HG03378 (cell line): ENCODE measurements at regions not wholly inside any gene's neighbourhood (a gene's known extent, or its start where the extent isn't known, plus 50 kb on each side); places are given as distances from the start of the nearest gene placed in this dataset.
"Not testable (repeated sequence)": the region's sequence is repeated elsewhere in the genome, so short reads cannot be mapped to it uniquely, and the experiment has no call there.

Experiments used
- ATAC-seq: cut with Tn5 transposase; IDR thresholded peaks from one replicate; pipeline ENCODE4 v1.9.1; 2021; ENCODE audit warnings: mild to moderate bottlenecking, moderate library complexity; ENCODE audit not compliant: unreplicated experiment

DNA sequence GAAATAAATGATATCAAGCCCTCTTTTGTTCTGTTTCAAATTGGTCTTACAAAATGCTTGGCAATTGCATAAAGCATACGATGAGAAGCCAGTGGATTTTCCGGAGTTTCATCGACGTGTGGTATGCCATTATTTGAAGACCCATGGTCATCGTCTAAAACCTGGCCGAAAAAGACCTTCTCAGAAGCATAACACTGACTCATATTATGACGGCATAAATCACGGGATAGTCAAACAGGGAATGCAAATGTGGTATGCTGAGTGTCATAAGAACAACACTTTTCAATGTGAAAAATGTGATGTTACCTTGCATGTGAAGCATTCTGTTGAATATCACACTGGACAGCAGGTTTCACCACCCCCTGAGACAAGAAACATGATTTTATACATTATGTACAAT lies 695.2 kb downstream of the GRXCR1 start:
- ATAC-seq, result no peak

DNA sequence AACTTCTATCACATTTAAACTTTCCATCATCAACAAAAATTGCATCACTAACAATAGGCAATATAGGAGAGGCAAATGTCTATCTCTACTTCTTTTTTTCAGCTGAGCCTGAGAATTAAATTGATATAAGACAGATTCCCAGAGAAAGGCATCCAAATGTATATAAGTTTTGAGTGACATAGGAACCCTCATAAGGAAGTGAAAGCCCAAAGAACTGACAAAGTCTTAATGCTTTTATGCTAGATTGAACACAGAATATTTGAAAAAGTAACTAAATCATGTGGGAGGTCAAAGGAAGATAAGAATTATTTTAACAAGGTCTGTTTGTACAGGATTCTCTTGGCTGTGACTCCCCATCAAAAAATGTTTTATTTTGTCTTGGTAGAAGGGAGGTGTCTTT lies 714.9 kb downstream of the GRXCR1 start:
- ATAC-seq, result no peak

DNA sequence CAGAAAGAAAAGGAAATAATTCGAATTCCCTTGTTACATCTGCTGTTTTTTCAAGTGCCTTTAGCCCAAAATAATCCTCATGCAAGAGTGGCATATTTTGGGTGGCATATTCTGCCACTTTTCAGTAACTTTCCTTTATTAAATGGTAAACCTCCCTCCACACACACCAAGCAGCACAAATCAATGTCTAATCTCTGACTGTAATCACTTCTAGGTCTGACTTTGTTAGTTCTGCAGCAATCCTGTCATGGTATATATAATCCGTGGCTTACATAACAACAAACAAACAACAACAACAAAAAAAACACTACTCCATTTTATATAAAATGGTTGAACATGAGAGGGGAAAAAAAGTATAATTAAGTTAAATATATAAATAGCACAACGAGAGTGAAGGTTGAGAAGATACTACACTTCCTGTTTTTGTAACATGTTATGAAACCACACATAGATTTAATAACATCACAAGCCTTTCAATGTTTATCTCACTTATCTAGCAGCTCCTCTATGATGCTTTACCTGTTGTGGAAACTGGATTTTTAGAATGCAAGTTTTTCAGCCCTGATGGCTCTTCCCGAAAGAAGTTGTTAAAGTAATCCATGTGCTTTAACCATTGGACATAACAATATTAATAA lies 715.4 kb downstream of the GRXCR1 start:
- ATAC-seq, result peak; percentile 72

DNA sequence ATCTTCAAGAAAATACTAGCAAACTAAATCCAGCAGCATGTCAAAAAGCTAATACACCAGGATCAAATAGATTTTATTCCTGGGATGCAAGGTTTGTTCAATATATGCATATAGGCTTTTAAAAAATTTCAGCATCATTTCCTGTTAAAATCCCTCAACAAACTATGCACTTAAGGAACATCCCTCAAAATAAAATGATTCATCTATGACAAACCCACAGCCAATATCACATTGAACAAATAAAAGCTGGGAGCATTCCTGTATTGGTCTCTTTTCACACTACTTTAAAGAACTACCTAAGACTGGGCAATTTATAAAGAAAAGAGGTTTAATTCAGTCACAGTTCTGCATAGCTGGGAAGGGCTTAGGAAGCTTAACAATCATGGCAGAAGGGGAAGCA lies 726.7 kb downstream of the GRXCR1 start:
- no peak for ATAC-seq

DNA sequence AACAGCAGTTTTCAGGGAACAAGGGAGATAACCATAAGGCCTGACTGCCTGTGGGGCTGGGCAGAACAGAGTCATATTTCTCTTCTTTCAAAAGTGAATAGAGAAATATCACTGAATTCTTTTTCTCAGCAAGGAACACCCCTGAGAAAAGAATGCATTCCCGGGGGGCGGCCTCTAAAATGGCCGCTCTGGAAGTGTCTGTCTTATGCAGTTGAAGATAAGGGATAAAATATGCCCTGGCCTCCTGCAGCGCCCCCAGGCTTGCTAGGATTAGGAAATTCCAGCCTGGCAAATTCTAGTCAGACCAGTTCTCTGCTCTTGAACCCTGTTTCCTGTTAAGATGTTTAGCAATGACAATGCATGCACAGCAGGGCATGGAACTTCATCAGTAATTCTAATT lies 745.4 kb downstream of the GRXCR1 start:
- not testable (repeated sequence) for ATAC-seq

DNA sequence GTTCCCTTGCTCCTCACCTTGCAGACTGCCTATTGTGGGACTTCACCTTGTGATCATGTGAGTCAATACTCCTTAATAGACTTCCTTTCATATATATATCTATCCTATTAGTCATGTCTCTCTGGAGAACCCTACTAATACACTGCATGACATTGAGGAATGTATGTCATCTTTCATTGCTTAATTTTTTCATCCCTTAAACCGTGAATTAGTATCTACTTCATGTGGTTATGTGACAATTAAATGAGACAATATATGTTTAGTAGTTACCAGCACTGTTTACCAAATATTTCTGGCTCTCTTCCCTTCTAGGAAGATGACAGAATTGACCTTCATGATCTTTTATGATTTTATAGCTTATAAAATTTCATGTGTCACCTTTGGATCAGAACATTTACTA lies 759.5 kb downstream of the GRXCR1 start:
- no peak for ATAC-seq

DNA sequence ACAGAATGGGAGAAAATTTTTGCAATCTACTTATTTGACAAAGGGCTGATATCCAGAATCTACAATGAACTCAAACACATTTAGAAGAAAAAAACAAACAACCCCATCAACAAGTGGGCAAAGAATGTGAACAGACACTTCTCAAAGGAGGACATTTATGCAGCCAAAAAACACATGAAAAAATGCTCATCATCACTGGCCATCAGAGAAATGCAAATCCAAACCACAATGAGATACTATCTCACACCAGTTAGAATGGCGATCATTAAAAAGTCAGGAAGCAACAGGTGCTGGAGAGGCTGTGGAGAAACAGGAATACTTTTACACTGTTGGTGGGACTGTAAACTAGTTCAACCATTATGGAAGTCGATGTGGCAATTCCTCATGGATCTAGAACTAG lies 767.0 kb downstream of the GRXCR1 start:
- not testable (repeated sequence) for ATAC-seq

DNA sequence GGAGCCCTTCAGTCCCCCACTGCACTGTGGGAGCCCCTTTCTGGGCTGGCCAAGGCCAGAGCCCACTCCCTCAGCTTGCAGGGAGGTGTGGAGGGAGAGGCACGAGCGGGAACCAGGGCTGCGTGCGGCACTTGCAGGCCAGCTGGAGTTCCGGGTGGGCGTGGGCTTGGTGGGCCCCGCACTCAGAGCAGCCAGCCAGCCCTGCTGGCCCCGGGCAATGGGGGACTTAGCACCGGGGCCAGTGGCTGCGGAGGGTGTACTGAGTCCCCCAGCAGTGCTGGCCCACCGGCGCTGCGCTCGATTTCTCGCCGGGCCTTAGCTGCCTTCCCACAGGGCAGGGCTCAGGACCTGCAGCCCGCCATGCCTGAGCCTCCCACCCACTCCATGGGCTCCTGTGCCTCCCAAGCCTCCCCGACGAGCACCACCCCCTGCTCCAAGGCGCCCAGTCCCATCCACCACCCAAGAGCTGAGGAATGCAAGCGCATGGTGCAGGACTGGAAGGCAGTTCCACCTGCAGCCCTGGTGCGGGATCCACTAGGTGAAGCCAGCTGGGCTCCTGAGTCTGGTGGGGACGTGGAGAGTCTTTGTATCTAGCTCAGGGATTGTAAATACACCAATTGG lies 776.2 kb downstream of the KCTD8 start:
- not testable (repeated sequence) for ATAC-seq

DNA sequence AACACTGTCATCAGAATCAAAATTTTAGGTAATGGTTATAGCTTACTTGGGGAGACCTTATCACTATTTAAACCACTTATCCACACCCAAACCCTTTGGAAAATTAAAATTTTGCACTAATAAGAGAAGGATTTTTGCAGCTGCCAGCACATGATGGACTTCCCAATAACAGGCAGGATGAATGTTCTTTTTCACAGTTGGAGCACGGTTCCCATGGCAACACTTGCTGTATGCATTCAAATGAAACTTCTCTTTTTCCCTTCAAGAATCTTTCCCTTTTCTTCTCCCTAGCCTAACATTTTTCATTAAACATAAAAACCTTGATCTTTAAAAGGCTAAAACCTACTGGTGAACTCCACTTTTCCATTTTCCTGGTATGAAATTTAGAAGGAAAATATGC lies 768.2 kb downstream of the KCTD8 start:
- ATAC-seq, result no peak

DNA sequence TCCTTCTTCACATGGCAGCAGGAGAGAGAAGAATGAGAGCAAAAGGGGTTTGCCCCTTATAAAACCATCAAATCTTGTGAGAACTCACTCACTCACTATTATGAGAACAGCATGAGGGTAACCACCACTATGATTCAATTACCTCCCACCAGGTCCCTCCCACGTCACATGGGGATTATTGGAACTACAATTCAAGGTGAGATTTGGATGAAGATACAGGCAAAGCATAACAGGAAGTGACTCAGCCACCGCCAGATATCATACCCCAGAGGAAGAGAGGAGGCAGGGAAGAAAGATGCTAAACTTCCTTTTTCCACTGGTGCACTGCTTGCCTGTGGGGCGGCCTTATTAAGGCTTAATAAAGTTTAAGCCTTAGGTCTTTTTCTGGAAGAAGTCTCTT lies 766.1 kb downstream of the KCTD8 start:
- ATAC-seq, result no peak

DNA sequence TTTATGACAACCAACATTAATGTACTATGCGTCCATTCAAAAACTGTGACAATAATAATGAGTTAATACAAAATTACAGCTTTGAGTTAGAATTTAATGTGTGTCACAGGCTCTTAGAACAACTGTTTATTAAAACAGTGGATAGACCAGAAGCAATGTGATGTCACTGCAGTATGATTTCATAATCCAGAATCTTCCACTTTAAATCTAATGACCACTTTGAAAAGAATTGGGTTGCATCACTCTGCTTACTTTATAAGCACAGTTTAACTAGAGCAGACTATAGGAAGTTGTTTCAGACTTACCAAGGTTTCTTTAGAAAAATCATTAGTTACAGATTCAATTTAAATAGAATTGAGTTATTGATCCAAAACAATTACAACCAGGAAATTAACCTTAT lies 758.5 kb downstream of the KCTD8 start:
- ATAC-seq, result no peak

DNA sequence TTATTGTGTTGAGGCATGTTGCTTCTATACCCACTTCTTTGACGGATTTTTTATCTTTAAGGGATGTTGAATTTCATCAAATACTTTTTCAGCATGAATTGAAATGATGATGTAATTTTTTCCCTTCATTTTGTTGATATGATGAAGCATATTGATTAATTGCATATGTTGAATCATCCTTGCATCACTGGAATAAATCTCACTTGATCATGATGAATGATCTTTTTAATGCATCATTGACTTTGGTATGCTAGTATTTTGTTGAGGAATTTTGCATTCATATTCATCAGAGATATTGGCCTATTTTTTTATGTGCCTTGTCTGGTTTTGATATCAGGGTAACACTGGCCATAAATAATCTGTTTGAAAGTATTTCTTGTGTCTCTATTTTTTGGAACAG lies 754.7 kb downstream of the KCTD8 start:
- ATAC-seq, result no peak

DNA sequence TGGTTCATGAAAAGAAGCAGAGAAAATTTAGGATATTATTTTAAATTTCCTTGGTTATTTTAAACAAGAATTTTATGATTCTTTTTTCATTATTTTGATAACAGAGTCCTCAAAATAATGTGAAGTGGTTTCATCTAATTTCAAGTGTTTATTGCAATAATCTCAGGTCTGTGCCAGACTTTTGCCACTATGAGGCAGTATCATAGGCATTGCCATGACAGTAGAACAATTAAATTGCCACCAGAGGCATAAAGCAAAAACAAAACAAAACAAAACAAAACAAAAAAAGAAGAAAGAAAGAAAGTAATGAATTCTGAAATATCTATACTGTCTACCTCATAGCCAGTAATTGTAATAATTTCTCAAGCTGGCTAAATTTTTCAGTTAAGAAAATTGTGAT lies 739.2 kb downstream of the KCTD8 start:
- ATAC-seq, result no peak

DNA sequence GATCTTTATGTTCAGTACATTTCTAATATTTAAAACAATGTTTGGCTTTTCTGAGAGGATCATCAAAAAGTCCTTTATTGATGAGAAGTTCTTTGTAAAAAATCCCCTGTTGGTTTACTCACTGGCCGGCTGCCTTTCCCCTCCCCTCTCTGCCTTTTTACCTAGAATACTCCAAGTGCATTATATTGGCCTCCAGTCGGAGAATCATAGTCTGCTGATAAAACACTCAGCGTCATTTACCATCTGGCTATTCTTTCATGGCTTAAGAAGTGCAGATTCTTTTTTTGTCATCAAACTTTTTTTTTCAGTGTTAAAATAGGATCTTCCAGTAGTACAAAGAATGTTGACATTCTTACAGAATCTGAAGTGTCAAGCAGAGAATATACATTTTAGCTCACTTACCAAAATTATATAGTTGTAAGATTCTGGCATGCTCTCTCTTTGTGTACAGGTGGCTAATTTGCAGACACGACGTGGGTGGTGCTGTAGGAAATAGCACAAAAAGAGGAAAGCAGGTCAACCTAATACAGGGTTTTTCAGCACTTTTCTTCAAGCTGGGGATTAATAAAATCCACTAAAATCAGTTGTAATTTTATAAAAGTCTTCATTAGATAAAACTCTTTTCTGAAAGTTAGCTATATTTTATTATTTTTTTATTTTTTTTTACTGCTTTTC lies 731.8 kb downstream of the KCTD8 start:
- no peak for ATAC-seq

DNA sequence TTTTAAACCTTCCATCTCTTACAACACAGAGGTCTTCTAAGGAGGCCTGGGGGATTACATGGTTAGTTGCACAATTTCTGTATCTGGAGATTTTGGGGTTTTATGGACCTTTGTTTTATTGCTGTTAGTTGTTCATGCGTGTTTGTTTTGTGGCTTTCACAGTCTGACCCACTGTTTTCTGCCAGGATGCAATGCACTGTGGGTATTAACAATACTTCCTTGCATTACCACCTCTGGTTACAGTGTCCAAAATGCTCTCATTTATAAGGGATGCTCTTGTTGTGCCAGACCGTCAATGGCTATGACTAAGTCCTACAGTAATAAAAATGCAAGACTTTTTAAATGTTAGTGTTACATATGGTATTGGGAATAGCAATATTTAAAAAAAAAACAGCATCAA lies 730.2 kb downstream of the KCTD8 start:
- no peak for ATAC-seq

DNA sequence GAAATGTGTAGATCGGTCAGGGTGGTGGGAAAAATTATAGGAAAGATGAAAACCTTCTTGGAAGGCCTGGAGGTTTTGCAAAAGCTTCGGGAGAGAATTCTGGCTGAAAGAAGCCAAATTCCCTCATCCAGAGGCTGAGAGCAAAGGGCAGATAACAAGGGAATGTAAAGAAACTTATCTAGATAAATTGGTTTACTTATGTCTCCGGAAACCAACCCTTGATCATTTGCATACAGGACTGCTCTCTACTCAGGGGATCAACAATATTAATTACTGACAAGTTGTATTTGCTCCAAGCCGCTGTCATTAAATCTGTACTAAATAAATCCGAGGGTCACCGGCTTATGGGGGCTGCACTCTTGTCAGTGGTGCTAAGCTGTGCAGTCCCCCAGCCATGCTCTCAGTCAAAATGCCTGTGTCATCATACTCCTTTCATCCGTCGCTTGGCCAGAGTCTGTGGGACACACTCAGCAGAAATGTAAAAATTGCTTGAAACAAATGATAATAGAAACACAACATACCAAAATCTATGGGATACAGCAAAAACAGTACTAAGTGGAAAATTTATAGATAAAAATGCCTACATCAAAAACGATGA lies 715.7 kb downstream of the KCTD8 start:
- ATAC-seq, result no peak

DNA sequence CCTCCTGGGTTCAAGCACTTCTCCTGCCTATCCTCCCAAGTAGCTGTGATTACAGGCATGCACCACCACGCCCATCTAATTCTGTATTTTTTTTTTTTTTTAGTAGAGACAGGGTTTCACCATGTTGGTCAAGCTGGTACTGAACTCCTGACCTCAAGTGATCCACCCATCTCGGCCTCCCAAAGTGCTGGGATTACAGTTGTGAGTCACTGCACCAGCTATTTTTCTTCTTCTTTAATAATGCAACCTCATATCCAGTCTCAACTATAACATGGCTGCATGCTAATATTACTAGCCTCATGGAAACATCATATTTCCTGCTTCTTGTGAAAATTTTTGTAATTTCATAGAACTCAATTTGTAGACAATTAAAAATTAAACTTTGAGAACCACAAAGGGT lies 706.5 kb downstream of the KCTD8 start:
- no peak for ATAC-seq

DNA sequence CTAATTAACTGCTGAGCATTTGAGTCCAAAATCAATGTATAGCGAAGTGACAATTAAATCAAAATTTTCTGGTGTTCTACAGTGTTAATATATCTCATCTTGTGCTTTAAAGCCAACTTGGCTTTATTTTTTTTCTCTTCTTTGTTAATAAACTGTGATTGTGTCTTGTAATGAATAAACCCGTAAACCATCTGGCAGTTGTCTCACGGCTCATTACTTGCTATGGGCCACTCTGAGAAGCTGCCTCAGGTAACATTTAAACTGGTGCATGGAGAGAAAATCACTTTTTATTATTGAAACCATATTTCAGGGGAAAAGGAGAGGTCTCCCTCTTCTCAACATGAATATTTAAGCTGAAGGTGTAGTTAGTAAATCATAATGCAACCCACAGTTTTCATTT lies 694.0 kb downstream of the KCTD8 start:
- no peak for ATAC-seq

DNA sequence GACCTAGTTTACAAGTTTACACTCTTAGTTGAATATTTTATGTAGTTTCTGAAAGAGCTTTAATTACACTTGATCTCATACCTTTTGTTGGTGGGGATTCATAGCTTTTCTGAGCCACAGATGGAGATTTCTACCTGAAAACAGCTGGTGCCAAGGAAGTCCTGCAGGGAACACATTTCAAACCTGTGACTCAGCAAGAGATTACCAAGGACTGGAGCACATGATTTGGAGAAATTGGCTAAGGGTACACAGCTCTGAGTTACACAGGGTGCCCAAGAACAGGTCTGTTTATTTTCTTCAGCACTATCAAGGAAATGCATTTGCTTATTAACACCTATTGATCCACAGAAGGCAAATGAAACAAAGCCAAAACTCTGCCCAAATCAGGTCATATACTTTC lies 691.5 kb downstream of the KCTD8 start:
- no peak for ATAC-seq

DNA sequence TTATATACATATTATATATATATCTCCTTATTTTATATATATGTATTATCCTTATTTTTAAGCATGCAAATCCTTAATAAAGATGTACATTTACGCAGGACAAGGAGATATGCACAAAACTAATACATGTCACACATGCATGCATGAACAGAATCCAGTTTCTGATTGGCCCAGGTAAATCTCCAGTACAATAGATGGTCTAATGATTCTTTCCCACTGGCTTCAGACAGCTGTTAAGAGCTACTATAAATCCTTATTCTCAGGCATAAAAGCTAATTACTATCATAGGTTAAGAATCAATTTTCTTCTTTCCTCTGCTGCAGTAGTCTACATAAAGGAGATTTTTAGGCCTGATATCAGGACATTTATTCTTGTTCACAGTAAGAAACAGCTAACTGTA lies 689.8 kb downstream of the KCTD8 start:
- no peak for ATAC-seq

DNA sequence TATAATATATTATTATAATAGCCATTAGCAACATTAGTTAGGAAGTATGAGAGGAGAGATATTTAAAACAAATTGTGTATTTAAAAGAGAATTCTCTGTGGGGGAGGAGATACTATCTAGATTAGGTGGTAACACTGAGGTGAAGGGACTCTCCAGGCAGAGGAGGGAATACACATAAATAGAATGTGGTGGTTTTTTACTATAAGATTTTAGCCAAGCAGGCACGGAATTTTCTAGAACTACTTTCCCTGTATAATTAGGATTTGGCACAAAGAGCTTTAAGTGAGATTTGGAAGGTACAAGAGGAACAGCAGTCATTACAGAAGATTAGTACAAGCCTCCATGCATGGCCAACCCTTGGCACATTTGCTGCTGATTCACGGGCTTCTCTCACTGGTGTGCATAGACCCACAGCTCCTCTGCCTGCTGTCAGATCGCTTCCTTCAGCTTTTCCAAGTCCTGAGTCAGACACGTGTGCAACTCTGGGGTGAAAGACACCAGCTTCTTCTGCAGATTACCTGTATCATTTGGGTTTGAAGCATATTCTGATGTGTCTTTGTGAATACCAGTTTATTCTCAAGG lies 685.5 kb downstream of the KCTD8 start:
- peak; percentile 59 for ATAC-seq

DNA sequence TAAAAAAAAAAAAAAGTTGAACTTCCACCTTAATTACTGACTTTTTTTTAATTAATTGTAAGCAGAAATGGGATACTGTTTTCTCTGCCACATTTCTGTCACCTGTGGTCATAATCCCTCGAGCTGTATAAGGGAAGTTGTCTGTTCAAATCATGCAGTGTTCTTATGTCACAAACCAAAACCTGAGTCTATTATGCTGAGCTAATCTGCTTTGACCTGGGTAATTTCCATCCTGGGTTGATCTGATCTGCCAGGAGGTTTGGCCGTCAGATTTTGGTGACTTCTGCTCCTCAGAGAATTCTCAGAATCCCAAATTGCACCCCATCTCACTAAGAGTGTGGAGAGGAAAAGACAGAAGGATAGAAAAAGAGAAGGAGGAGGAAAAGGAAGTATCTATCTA lies 683.1 kb downstream of the KCTD8 start:
- ATAC-seq, result no peak
